ENCODE measurements at regions not wholly inside any gene's neighbourhood (a gene's known extent, or its start where the extent isn't known, plus 50 kb on each side); places are given as distances from the start of the nearest gene placed in this dataset.

DNA sequence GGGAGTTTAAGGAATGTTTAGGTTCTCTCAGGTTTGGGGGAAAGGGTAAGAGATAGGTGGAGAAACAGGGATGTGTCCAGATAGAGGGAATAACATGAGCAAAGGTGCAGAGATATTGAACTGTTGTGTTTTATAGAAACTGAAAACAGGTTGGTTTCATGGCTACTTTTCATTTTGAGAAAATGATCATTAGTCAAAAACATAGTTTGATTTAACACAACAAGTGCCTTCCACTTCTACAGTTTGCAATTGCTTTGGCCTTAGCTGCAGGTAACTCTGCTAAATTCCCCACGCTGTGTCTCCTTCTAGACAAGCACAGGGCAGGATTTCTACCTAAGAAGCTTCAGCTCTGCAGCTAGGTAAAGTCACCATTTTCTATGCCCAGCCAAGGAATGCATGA lies 124.9 kb downstream of the RGS2 start:
- Histone ChIP-seq H3K9me3 (replicated peaks; ENCODE audit: insufficient read depth, low read length) (no peaks in the 10 kb centered on the region), H3K27ac (ENCODE audit: low read length) (no peak overlapping the region), H3K36me3 (replicated peaks; ENCODE audit: insufficient read depth, low read length) (no peaks in the 10 kb centered on the region), H3K9ac (ENCODE audit: low read length) (no peak overlapping the region), H3F3A (ENCODE audit: insufficient read depth, low read length) (no peaks in the 10 kb centered on the region), H3K27me3 (replicated peaks; ENCODE audit: insufficient read depth, low read length) (no peaks in the 10 kb centered on the region), H3K79me2 (ENCODE audit: low read length) (no peaks in the 10 kb centered on the region), H3K4me2 (ENCODE audit: low read depth, low read length) (no peak overlapping the region), H3K9me2 (replicated peaks; ENCODE audit: insufficient read depth, low read length) (no peaks in the 10 kb centered on the region), H2AFZ (ENCODE audit: low read length) (no peak overlapping the region), H4K20me1 (ENCODE audit: insufficient read depth, low read length) (no peaks in the 10 kb centered on the region), H3K4me3 (ENCODE audit: low read length) (no peak overlapping the region), H3K4me1 (ENCODE audit: low read length) (peaks cover 7% of the 10 kb centered on the region; the same call in 1 of the 2 replicates)
- DNase-seq, result no peak
- TF ChIP-seq EZH2 (optimal IDR thresholded peaks at IDR 0.05; ENCODE audit: low read depth, low read length) (no peak), CTCF (IDR thresholded peaks at IDR 0.05; ENCODE audit: low read length) (no peak), EZH2phosphoT487 (IDR thresholded peaks at IDR 0.05; ENCODE audit: low read length) (no peak)

- no peak overlapping the region for H3K27ac ChIP-seq (ENCODE audit: low read length)
- no peaks in the 10 kb centered on the region for H3K27me3 ChIP-seq (replicated peaks; ENCODE audit: insufficient read depth, low read length)
- no peaks in the 10 kb centered on the region for H3K9me3 ChIP-seq (replicated peaks; ENCODE audit: insufficient read depth, low read length)
- H3K9ac ChIP-seq (ENCODE audit: low read length), result no peak overlapping the region
- no peaks in the 10 kb centered on the region for H4K20me1 ChIP-seq (ENCODE audit: insufficient read depth, low read length)
- no peak overlapping the region for H3K4me3 ChIP-seq (ENCODE audit: low read length)
- TF ChIP-seq EZH2 (optimal IDR thresholded peaks at IDR 0.05; ENCODE audit: low read depth, low read length) (no peak), CTCF (IDR thresholded peaks at IDR 0.05; ENCODE audit: low read length) (no peak), EZH2phosphoT487 (IDR thresholded peaks at IDR 0.05; ENCODE audit: low read length) (no peak)
- H3F3A ChIP-seq (ENCODE audit: insufficient read depth, low read length), result no peaks in the 10 kb centered on the region
- H3K9me2 ChIP-seq (replicated peaks; ENCODE audit: insufficient read depth, low read length), result no peaks in the 10 kb centered on the region
- H2AFZ ChIP-seq (ENCODE audit: low read length), result no peak overlapping the region
- H3K79me2 ChIP-seq (ENCODE audit: low read length), result no peaks in the 10 kb centered on the region
- H3K4me1 ChIP-seq (ENCODE audit: low read length), result peaks cover 7% of the 10 kb centered on the region; the same call in 1 of the 2 replicates
- no peak for DNase-seq
- H3K36me3 ChIP-seq (replicated peaks; ENCODE audit: insufficient read depth, low read length), result no peaks in the 10 kb centered on the region
- no peak overlapping the region for H3K4me2 ChIP-seq (ENCODE audit: low read depth, low read length)
Measured at GRCh38 chr1:192936313-192937018, 122.7 kb downstream of the UCHL5 start.

- Histone ChIP-seq H3K27ac (ENCODE audit: low read length) (no peak overlapping the region), H3K9ac (ENCODE audit: low read length) (no peak overlapping the region), H3K27me3 (replicated peaks; ENCODE audit: insufficient read depth, low read length) (no peaks in the 10 kb centered on the region), H3K9me2 (replicated peaks; ENCODE audit: insufficient read depth, low read length) (no peaks in the 10 kb centered on the region), H3K9me3 (replicated peaks; ENCODE audit: insufficient read depth, low read length) (no peaks in the 10 kb centered on the region), H3K36me3 (replicated peaks; ENCODE audit: insufficient read depth, low read length) (no peaks in the 10 kb centered on the region), H2AFZ (ENCODE audit: low read length) (no peak overlapping the region), H3F3A (ENCODE audit: insufficient read depth, low read length) (no peaks in the 10 kb centered on the region), H4K20me1 (ENCODE audit: insufficient read depth, low read length) (no peaks in the 10 kb centered on the region), H3K4me2 (ENCODE audit: low read depth, low read length) (no peak overlapping the region), H3K4me1 (ENCODE audit: low read length) (peaks cover 12% of the 10 kb centered on the region; the same call in 1 of the 2 replicates), H3K4me3 (ENCODE audit: low read length) (no peak overlapping the region), H3K79me2 (ENCODE audit: low read length) (no peaks in the 10 kb centered on the region)
- no peak for TF ChIP-seq CTCF (IDR thresholded peaks at IDR 0.05; ENCODE audit: low read length)
- no peak for TF ChIP-seq EZH2phosphoT487 (IDR thresholded peaks at IDR 0.05; ENCODE audit: low read length)
- TF ChIP-seq EZH2 (optimal IDR thresholded peaks at IDR 0.05; ENCODE audit: low read depth, low read length), result no peak
- no peak for DNase-seq
Measured at GRCh38 chr1:192937128-192937527, 122.0 kb downstream of the UCHL5 start.
